ENCODE measurements at regions not wholly inside any gene's neighbourhood (a gene's known extent, or its start where the extent isn't known, plus 50 kb on each side); places are given as distances from the start of the nearest gene placed in this dataset.

- CTCF ChIA-PET (ENCODE audit: partially characterized antibody): no interaction called here
- TF ChIP-seq CTBP2 (IDR thresholded peaks at IDR 0.05; ENCODE audit: borderline replicate concordance, insufficient read depth, insufficient read length, low read length) (no peak), SIN3A (conservative IDR thresholded peaks at IDR 0.05 in 1 of 2, IDR thresholded peaks at IDR 0.05 in 1 of 2; ENCODE audit: low read depth in 1 of 2, low read length in 2 of 2) (no peak), RAD21 (IDR thresholded peaks at IDR 0.05 in 1 of 2, conservative IDR thresholded peaks at IDR 0.05 in 1 of 2; ENCODE audit: low read depth in 2 of 2, low read length in 2 of 2) (no peak), NRF1 (IDR thresholded peaks at IDR 0.05; ENCODE audit: low read depth, low read length) (no peak), SP2 (IDR thresholded peaks at IDR 0.05; ENCODE audit: low read length) (no peak), NANOG (IDR thresholded peaks at IDR 0.05; ENCODE audit: insufficient read depth, low read depth, low read length, poor library complexity, severe bottlenecking) (no peak), TCF12 (IDR thresholded peaks at IDR 0.05; ENCODE audit: low read depth, low read length) (no peak), JUND (IDR thresholded peaks at IDR 0.05; ENCODE audit: low read length) (no peak), TAF7 (optimal IDR thresholded peaks at IDR 0.05; ENCODE audit: borderline replicate concordance, low read depth, low read length) (no peak), SAP30 (IDR thresholded peaks at IDR 0.05; ENCODE audit: insufficient read depth, insufficient replicate concordance, low read length) (no peak)
- Histone ChIP-seq H3K56ac (replicated peaks; ENCODE audit: insufficient read length, low read depth, low read length) (no peak overlapping the region), H3K23me2 (ENCODE audit: low read depth, low read length) (no peaks in the 10 kb centered on the region), H2BK5ac (ENCODE audit: low read depth, low read length) (no peak overlapping the region), H2BK12ac (ENCODE audit: low read depth, low read length) (no peak overlapping the region), H3K23ac (ENCODE audit: insufficient read length) (no peak overlapping the region), H3K14ac (ENCODE audit: insufficient read length) (no peak overlapping the region), H4K20me1 (replicated peaks in 1 of 2; ENCODE audit: control insufficient read depth in 1 of 2, insufficient read depth in 2 of 2, low read length in 2 of 2) (no peaks in the 10 kb centered on the region), H2BK120ac (replicated peaks; ENCODE audit: low read depth, low read length) (no peak overlapping the region), H3K4ac (replicated peaks; ENCODE audit: insufficient read length, low read depth, low read length) (no peak overlapping the region), H3K27ac (ENCODE audit: low read depth, low read length) (no peak overlapping the region), H2BK20ac (ENCODE audit: low read length) (no peak overlapping the region), H3K36me3 (ENCODE audit: control insufficient read depth in 2 of 4, insufficient read depth in 4 of 4, low read length in 3 of 4) (no peaks in the 10 kb centered on the region), H3K4me3 (ENCODE audit: extremely low read depth in 1 of 4, insufficient read depth in 2 of 4, low read depth in 3 of 4, low read length in 4 of 4) (no peak overlapping the region), H3K18ac (ENCODE audit: extremely low read depth, low read length) (no peak overlapping the region), H3K27me3 (replicated peaks in 1 of 4; ENCODE audit: control insufficient read depth in 3 of 4, extremely low read depth in 1 of 4, insufficient read depth in 3 of 4, low read length in 3 of 4) (peaks cover 0 to 2% (median 0%) of the 10 kb centered on the region in 4 experiments; a peak in 1 of 7 replicates), H3K79me1 (ENCODE audit: low read depth, low read length) (no peaks in the 10 kb centered on the region), H4K91ac (replicated peaks; ENCODE audit: insufficient read length, low read length) (no peak overlapping the region), H2AK5ac (ENCODE audit: low read depth, low read length) (no peak overlapping the region), H3K4me2 (ENCODE audit: insufficient read depth in 1 of 2, low read depth in 2 of 2, low read length in 2 of 2) (no peak overlapping the region), H2BK15ac (ENCODE audit: low read length) (no peak overlapping the region), H3K9me3 (ENCODE audit: insufficient read depth in 2 of 2, low read depth in 1 of 2, low read length in 1 of 2) (no peaks in the 10 kb centered on the region), H3K79me2 (ENCODE audit: control insufficient read depth in 1 of 2, insufficient read depth in 2 of 2, low read length in 2 of 2) (no peaks in the 10 kb centered on the region), H2AFZ (ENCODE audit: low read length) (no peak overlapping the region), H4K8ac (ENCODE audit: extremely low read depth, insufficient read depth, low read length) (no peak overlapping the region), H3K4me1 (replicated peaks in 1 of 4; ENCODE audit: control insufficient read depth in 3 of 4, insufficient read depth in 4 of 4, low read length in 3 of 4) (no peaks in the 10 kb centered on the region), H3K9ac (replicated peaks in 1 of 4; ENCODE audit: extremely low read depth in 1 of 4, low read depth in 3 of 4, low read length in 3 of 4) (no peak overlapping the region), H4K5ac (ENCODE audit: insufficient read length, low read depth, low read length) (no peak overlapping the region)
- DNase-seq (ENCODE audit: low read depth in 1 of 2, low spot score in 2 of 2) (no peak), FAIRE-seq (no peak)
- 95% methylated on average over 4 of the region's 4 CpGs; no CpG with 5 or more reads in 1 of the 2 experiments for WGBS, 2 experiments (ENCODE audit: extremely low coverage in 1 of 2, insufficient coverage in 1 of 2, insufficient read length in 1 of 2, insufficient replicate concordance in 2 of 2, low coverage in 1 of 2, low lambda C conversion rate in 2 of 2, missing lambda C conversion rate in 1 of 2)
- POLR2A ChIA-PET (ENCODE audit: partially characterized antibody): no interaction called here
Observed at GRCh38 chr5:24864244-24864643, 219.5 kb upstream of the CDH10 start.

Data from H1 (cell line).